ENCODE measurements at regions not wholly inside any gene's neighbourhood (a gene's known extent, or its start where the extent isn't known, plus 50 kb on each side); places are given as distances from the start of the nearest gene placed in this dataset.

- Histone ChIP-seq H3K4me3 (ENCODE audit: insufficient read depth in 1 of 2, low read depth in 1 of 2, low read length in 2 of 2) (no peak overlapping the region), H3K79me1 (replicated peaks; ENCODE audit: low read length, poor library complexity, severe bottlenecking) (no peaks in the 10 kb centered on the region), H3K27me3 (ENCODE audit: control insufficient read depth in 1 of 2, insufficient read depth in 1 of 2, low read length in 2 of 2) (no peaks in the 10 kb centered on the region), H3K4me2 (ENCODE audit: low read length, poor library complexity, severe bottlenecking) (no peak overlapping the region), H4K8ac (ENCODE audit: low read length) (peak overlapping the region; percentile 64), H2BK120ac (ENCODE audit: low read depth, low read length) (no peak overlapping the region), H3K27ac (ENCODE audit: low read length, poor library complexity, severe bottlenecking) (no peak overlapping the region), H2BK12ac (ENCODE audit: low read length in 2 of 2) (no peak overlapping the region), H3K9ac (ENCODE audit: low read length) (no peak overlapping the region), H2AFZ (ENCODE audit: low read depth, low read length) (no peak overlapping the region), H2BK15ac (ENCODE audit: low read depth, poor library complexity, severe bottlenecking) (no peak overlapping the region), H3K18ac (ENCODE audit: low read depth in 1 of 2, low read length in 2 of 2) (peak overlapping the region in 1 of 2 experiments; percentile 2), H3K23ac (ENCODE audit: low read length in 2 of 2) (peak overlapping the region in 1 of 2 experiments; percentile 63), H3K14ac (ENCODE audit: low read length in 2 of 2) (no peak overlapping the region), H4K91ac (ENCODE audit: low read length) (no peak overlapping the region), H3K36me3 (ENCODE audit: control insufficient read depth in 1 of 2, insufficient read depth in 2 of 2, low read depth in 1 of 2, low read length in 2 of 2) (no peaks in the 10 kb centered on the region), H3K9me3 (ENCODE audit: control insufficient read depth, low read length) (no peaks in the 10 kb centered on the region), H3K4me1 (ENCODE audit: control insufficient read depth, insufficient read depth, low read depth, low read length) (no peaks in the 10 kb centered on the region), H2AK5ac (ENCODE audit: low read length, severe bottlenecking) (no peak overlapping the region), H2BK5ac (ENCODE audit: low read depth, low read length, poor library complexity, severe bottlenecking) (no peak overlapping the region), H3K4ac (ENCODE audit: low read depth in 1 of 2, low read length in 2 of 2) (no peak overlapping the region)
- peak; percentile 49 for DNase-seq
These were observed 306.6 kb upstream of the ECI2 start for GRCh38 chr6:4441981-4442434.

- DNase-seq: no peak
- H2BK12ac ChIP-seq (ENCODE audit: low read length in 2 of 2): no peak overlapping the region
These were observed 303.8 kb upstream of the ECI2 start for GRCh38 chr6:4439159-4439558.

GRCh38 chr6:4437342-4437741 lies 302.0 kb upstream of the ECI2 start:
- Histone ChIP-seq H2BK12ac (ENCODE audit: low read length in 2 of 2) (no peak overlapping the region), H3K23ac (ENCODE audit: low read length in 2 of 2) (no peak overlapping the region), H3K14ac (ENCODE audit: low read length in 2 of 2) (no peak overlapping the region), H4K8ac (ENCODE audit: low read length) (no peak overlapping the region), H3K27ac (ENCODE audit: low read length, poor library complexity, severe bottlenecking) (no peak overlapping the region), H3K18ac (ENCODE audit: low read depth in 1 of 2, low read length in 2 of 2) (no peak overlapping the region), H2BK120ac (ENCODE audit: low read depth, low read length) (no peak overlapping the region), H4K91ac (ENCODE audit: low read length) (no peak overlapping the region), H3K4me1 (ENCODE audit: control insufficient read depth, insufficient read depth, low read depth, low read length) (no peaks in the 10 kb centered on the region), H3K9me3 (ENCODE audit: control insufficient read depth, low read length) (no peaks in the 10 kb centered on the region), H3K79me1 (replicated peaks; ENCODE audit: low read length, poor library complexity, severe bottlenecking) (no peaks in the 10 kb centered on the region), H2BK15ac (ENCODE audit: low read depth, poor library complexity, severe bottlenecking) (no peak overlapping the region), H2AK5ac (ENCODE audit: low read length, severe bottlenecking) (no peak overlapping the region), H3K9ac (ENCODE audit: low read length) (no peak overlapping the region), H3K27me3 (ENCODE audit: control insufficient read depth in 1 of 2, insufficient read depth in 1 of 2, low read length in 2 of 2) (no peaks in the 10 kb centered on the region), H3K4ac (ENCODE audit: low read depth in 1 of 2, low read length in 2 of 2) (no peak overlapping the region), H2BK5ac (ENCODE audit: low read depth, low read length, poor library complexity, severe bottlenecking) (no peak overlapping the region), H2AFZ (ENCODE audit: low read depth, low read length) (no peak overlapping the region), H3K4me2 (ENCODE audit: low read length, poor library complexity, severe bottlenecking) (no peak overlapping the region), H3K36me3 (ENCODE audit: control insufficient read depth in 1 of 2, insufficient read depth in 2 of 2, low read depth in 1 of 2, low read length in 2 of 2) (no peaks in the 10 kb centered on the region), H3K4me3 (ENCODE audit: insufficient read depth in 1 of 2, low read depth in 1 of 2, low read length in 2 of 2) (no peak overlapping the region)
- WGBS: 67% methylated on average over 1 of the region's 1 CpG
- no peak for DNase-seq

More at GRCh38 chr6:4439159-4439558, 303.8 kb upstream of the ECI2 start:
- Histone ChIP-seq H3K36me3 (ENCODE audit: control insufficient read depth in 1 of 2, insufficient read depth in 2 of 2, low read depth in 1 of 2, low read length in 2 of 2) (no peaks in the 10 kb centered on the region), H3K4me3 (ENCODE audit: insufficient read depth in 1 of 2, low read depth in 1 of 2, low read length in 2 of 2) (no peak overlapping the region), H2BK5ac (ENCODE audit: low read depth, low read length, poor library complexity, severe bottlenecking) (no peak overlapping the region), H4K8ac (ENCODE audit: low read length) (no peak overlapping the region), H3K14ac (ENCODE audit: low read length in 2 of 2) (no peak overlapping the region), H3K4me2 (ENCODE audit: low read length, poor library complexity, severe bottlenecking) (no peak overlapping the region), H3K18ac (ENCODE audit: low read depth in 1 of 2, low read length in 2 of 2) (no peak overlapping the region), H4K91ac (ENCODE audit: low read length) (no peak overlapping the region), H2BK120ac (ENCODE audit: low read depth, low read length) (no peak overlapping the region), H3K27ac (ENCODE audit: low read length, poor library complexity, severe bottlenecking) (no peak overlapping the region), H3K9ac (ENCODE audit: low read length) (no peak overlapping the region), H3K27me3 (ENCODE audit: control insufficient read depth in 1 of 2, insufficient read depth in 1 of 2, low read length in 2 of 2) (no peaks in the 10 kb centered on the region), H2AK5ac (ENCODE audit: low read length, severe bottlenecking) (no peak overlapping the region), H2BK15ac (ENCODE audit: low read depth, poor library complexity, severe bottlenecking) (no peak overlapping the region), H3K23ac (ENCODE audit: low read length in 2 of 2) (no peak overlapping the region), H3K4me1 (ENCODE audit: control insufficient read depth, insufficient read depth, low read depth, low read length) (no peaks in the 10 kb centered on the region), H2AFZ (ENCODE audit: low read depth, low read length) (no peak overlapping the region), H3K79me1 (replicated peaks; ENCODE audit: low read length, poor library complexity, severe bottlenecking) (no peaks in the 10 kb centered on the region), H3K4ac (ENCODE audit: low read depth in 1 of 2, low read length in 2 of 2) (no peak overlapping the region), H3K9me3 (ENCODE audit: control insufficient read depth, low read length) (no peaks in the 10 kb centered on the region)
- no CpG with 5 or more reads among the region's 2 CpGs for WGBS

- Histone ChIP-seq H3K4me2 (ENCODE audit: low read length, poor library complexity, severe bottlenecking) (no peak overlapping the region), H4K91ac (ENCODE audit: low read length) (no peak overlapping the region), H2BK15ac (ENCODE audit: low read depth, poor library complexity, severe bottlenecking) (no peak overlapping the region), H3K14ac (ENCODE audit: low read length in 2 of 2) (no peak overlapping the region), H2BK120ac (ENCODE audit: low read depth, low read length) (no peak overlapping the region), H4K8ac (ENCODE audit: low read length) (no peak overlapping the region), H3K4me3 (ENCODE audit: insufficient read depth in 1 of 2, low read depth in 1 of 2, low read length in 2 of 2) (no peak overlapping the region), H3K4me1 (ENCODE audit: control insufficient read depth, insufficient read depth, low read depth, low read length) (no peaks in the 10 kb centered on the region), H2BK5ac (ENCODE audit: low read depth, low read length, poor library complexity, severe bottlenecking) (no peak overlapping the region), H3K79me1 (replicated peaks; ENCODE audit: low read length, poor library complexity, severe bottlenecking) (no peaks in the 10 kb centered on the region), H3K4ac (ENCODE audit: low read depth in 1 of 2, low read length in 2 of 2) (no peak overlapping the region), H3K9ac (ENCODE audit: low read length) (no peak overlapping the region), H3K36me3 (ENCODE audit: control insufficient read depth in 1 of 2, insufficient read depth in 2 of 2, low read depth in 1 of 2, low read length in 2 of 2) (no peaks in the 10 kb centered on the region), H3K9me3 (ENCODE audit: control insufficient read depth, low read length) (no peaks in the 10 kb centered on the region), H3K27ac (ENCODE audit: low read length, poor library complexity, severe bottlenecking) (no peak overlapping the region), H3K23ac (ENCODE audit: low read length in 2 of 2) (no peak overlapping the region), H2BK12ac (ENCODE audit: low read length in 2 of 2) (no peak overlapping the region), H2AK5ac (ENCODE audit: low read length, severe bottlenecking) (no peak overlapping the region), H3K18ac (ENCODE audit: low read depth in 1 of 2, low read length in 2 of 2) (no peak overlapping the region), H2AFZ (ENCODE audit: low read depth, low read length) (no peak overlapping the region), H3K27me3 (ENCODE audit: control insufficient read depth in 1 of 2, insufficient read depth in 1 of 2, low read length in 2 of 2) (no peaks in the 10 kb centered on the region)
- 22% methylated on average over 2 of the region's 2 CpGs for WGBS
- peak; percentile 51 for DNase-seq
These were observed 300.6 kb upstream of the ECI2 start for GRCh38 chr6:4435981-4436445.

Measured in mesenchymal stem cell (in vitro differentiated cells and primary cell).